GM23338 (cell line): ENCODE measurements at regions not wholly inside any gene's neighbourhood (a gene's known extent, or its start where the extent isn't known, plus 50 kb on each side); places are given as distances from the start of the nearest gene placed in this dataset.

Experiments used
- CTCF ChIP-seq, 2 experiments: fragments of 200-600 bp in 1 of 2; sonication (generic) in 1 of 2; conservative IDR thresholded peaks; 2 replicates each; pipeline versions ENCODE4 v1.5.1 to v1.6.1; 2016 to 2017; ENCODE audit warnings: antibody characterized with exemption in 2 of 2, low read depth in 2 of 2, mild to moderate bottlenecking in 2 of 2, moderate library complexity in 1 of 2
- EZH2 ChIP-seq: fragments of 200-600 bp; sonication (generic); IDR thresholded peaks from one replicate; pipeline ENCODE4 v1.8.0; 2017; ENCODE audit warnings: antibody characterized with exemption, mild to moderate bottlenecking, low read depth; ENCODE audit not compliant: unreplicated experiment
- EZH2phosphoT487 ChIP-seq: fragments of 200-600 bp; sonication (generic); IDR thresholded peaks from one replicate; pipeline ENCODE4 v1.8.1; 2018; ENCODE audit warnings: antibody characterized with exemption; ENCODE audit not compliant: unreplicated experiment
- JUNB ChIP-seq: IDR thresholded peaks from one replicate; pipeline ENCODE4 v1.6.1; 2016; ENCODE audit warnings: antibody characterized with exemption; ENCODE audit not compliant: unreplicated experiment
- NANOG ChIP-seq: IDR thresholded peaks from 2 replicates; pipeline ENCODE4 v1.6.1; 2016; ENCODE audit warnings: antibody characterized with exemption, borderline replicate concordance
- STAT1 ChIP-seq: IDR thresholded peaks from one replicate; pipeline ENCODE4 v1.6.1; 2016; ENCODE audit warnings: antibody characterized with exemption; ENCODE audit not compliant: unreplicated experiment
- ZNF331 ChIP-seq: fragments of 250-450 bp; sonication (Bioruptor Pico); IDR thresholded peaks from 2 replicates; pipeline ENCODE4 v1.5.0; 2020; ENCODE audit warnings: low read depth, mild to moderate bottlenecking, moderate library complexity
- TF ChIP-seq, protein P1 (sequence below): fragments of 250-450 bp; sonication (Bioruptor Pico); IDR thresholded peaks from 2 replicates; pipeline ENCODE4 v1.5.0; 2020; ENCODE audit warnings: mild to moderate bottlenecking, moderate library complexity

- TF ChIP-seq, protein P1, sequence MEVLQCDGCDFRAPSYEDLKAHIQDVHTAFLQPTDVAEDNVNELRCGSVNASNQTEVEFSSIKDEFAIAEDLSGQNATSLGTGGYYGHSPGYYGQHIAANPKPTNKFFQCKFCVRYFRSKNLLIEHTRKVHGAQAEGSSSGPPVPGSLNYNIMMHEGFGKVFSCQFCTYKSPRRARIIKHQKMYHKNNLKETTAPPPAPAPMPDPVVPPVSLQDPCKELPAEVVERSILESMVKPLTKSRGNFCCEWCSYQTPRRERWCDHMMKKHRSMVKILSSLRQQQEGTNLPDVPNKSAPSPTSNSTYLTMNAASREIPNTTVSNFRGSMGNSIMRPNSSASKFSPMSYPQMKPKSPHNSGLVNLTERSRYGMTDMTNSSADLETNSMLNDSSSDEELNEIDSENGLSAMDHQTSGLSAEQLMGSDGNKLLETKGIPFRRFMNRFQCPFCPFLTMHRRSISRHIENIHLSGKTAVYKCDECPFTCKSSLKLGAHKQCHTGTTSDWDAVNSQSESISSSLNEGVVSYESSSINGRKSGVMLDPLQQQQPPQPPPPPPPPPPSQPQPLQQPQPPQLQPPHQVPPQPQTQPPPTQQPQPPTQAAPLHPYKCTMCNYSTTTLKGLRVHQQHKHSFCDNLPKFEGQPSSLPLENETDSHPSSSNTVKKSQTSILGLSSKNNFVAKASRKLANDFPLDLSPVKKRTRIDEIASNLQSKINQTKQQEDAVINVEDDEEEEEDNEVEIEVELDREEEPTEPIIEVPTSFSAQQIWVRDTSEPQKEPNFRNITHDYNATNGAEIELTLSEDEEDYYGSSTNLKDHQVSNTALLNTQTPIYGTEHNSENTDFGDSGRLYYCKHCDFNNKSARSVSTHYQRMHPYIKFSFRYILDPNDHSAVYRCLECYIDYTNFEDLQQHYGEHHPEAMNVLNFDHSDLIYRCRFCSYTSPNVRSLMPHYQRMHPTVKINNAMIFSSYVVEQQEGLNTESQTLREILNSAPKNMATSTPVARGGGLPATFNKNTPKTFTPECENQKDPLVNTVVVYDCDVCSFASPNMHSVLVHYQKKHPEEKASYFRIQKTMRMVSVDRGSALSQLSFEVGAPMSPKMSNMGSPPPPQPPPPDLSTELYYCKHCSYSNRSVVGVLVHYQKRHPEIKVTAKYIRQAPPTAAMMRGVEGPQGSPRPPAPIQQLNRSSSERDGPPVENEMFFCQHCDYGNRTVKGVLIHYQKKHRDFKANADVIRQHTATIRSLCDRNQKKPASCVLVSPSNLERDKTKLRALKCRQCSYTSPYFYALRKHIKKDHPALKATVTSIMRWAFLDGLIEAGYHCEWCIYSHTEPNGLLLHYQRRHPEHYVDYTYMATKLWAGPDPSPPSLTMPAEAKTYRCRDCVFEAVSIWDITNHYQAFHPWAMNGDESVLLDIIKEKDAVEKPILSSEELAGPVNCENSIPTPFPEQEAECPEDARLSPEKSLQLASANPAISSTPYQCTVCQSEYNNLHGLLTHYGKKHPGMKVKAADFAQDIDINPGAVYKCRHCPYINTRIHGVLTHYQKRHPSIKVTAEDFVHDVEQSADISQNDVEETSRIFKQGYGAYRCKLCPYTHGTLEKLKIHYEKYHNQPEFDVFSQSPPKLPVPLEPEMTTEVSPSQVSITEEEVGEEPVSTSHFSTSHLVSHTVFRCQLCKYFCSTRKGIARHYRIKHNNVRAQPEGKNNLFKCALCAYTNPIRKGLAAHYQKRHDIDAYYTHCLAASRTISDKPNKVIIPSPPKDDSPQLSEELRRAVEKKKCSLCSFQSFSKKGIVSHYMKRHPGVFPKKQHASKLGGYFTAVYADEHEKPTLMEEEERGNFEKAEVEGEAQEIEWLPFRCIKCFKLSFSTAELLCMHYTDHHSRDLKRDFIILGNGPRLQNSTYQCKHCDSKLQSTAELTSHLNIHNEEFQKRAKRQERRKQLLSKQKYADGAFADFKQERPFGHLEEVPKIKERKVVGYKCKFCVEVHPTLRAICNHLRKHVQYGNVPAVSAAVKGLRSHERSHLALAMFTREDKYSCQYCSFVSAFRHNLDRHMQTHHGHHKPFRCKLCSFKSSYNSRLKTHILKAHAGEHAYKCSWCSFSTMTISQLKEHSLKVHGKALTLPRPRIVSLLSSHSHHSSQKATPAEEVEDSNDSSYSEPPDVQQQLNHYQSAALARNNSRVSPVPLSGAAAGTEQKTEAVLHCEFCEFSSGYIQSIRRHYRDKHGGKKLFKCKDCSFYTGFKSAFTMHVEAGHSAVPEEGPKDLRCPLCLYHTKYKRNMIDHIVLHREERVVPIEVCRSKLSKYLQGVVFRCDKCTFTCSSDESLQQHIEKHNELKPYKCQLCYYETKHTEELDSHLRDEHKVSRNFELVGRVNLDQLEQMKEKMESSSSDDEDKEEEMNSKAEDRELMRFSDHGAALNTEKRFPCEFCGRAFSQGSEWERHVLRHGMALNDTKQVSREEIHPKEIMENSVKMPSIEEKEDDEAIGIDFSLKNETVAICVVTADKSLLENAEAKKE (CRISPR knock-in tag), result no peak
- TF ChIP-seq NANOG (no peak), JUNB (no peak), EZH2 (no peak), STAT1 (no peak), CTCF (conservative IDR thresholded peaks at IDR 0.05; ENCODE audit: low read depth in 2 of 2) (no peak), EZH2phosphoT487 (no peak), ZNF331 (CRISPR knock-in tag) (no peak)
Measured at GRCh38 chr20:48164566-48165400, 379.5 kb upstream of the SULF2 start (continued).
